Upper lobe of left lung (tissue), 6 donors: ENCODE measurements at regions not wholly inside any gene's neighbourhood (a gene's known extent, or its start where the extent isn't known, plus 50 kb on each side); places are given as distances from the start of the nearest gene placed in this dataset.

Experiments
- ATAC-seq, 2 donors: fragments of 200-7000 bp; cut with Tn5 transposase; one replicate each; pipeline ENCODE4 v1.9.1; 2022; ENCODE audit warnings: mild to moderate bottlenecking in 2 of 2, moderate library complexity in 2 of 2; ENCODE audit not compliant: low FRiP score in 2 of 2
- DNase-seq, 2 donors: peaks; one replicate each; pipeline ENCODE4 v3.0.0-alpha.2; 2019 to 2020
- H3K27ac ChIP-seq, 4 donors: fragments of 200-600 bp; sonication (generic); one replicate each; pipeline ENCODE4 v1.5.1; 2016 to 2019
- H3K27me3 ChIP-seq, 4 donors: fragments of 200-600 bp; sonication (generic); one replicate each; pipeline ENCODE4 v1.5.1; 2017 to 2019
- H3K36me3 ChIP-seq, 4 donors: fragments of 200-600 bp; sonication (generic); one replicate each; pipeline ENCODE4 v1.5.1; 2016 to 2019
- H3K4me1 ChIP-seq, 4 donors: fragments of 200-600 bp; sonication (generic); one replicate each; pipeline ENCODE4 v1.5.1; 2018 to 2019
- H3K4me3 ChIP-seq, 4 donors: fragments of 200-600 bp; sonication (generic); one replicate each; pipeline ENCODE4 v1.5.1; 2017 to 2019; ENCODE audit warnings: mild to moderate bottlenecking in 2 of 4, moderate library complexity in 1 of 4
- H3K9me3 ChIP-seq, 4 donors: fragments of 200-600 bp; sonication (generic); one replicate each; pipeline ENCODE4 v1.5.1; 2018 to 2019
- EP300 ChIP-seq, 4 donors: sonication (generic); formaldehyde crosslinking; IDR thresholded peaks; one replicate each; pipeline ENCODE4 v1.5.1; 2017; ENCODE audit warnings: antibody characterized with exemption in 4 of 4, control low read depth in 2 of 4
- POLR2A ChIP-seq, 4 donors: fragments of 450-650 bp; IDR thresholded peaks; one replicate each; pipeline ENCODE4 v1.5.1; 2016 to 2017; ENCODE audit warnings: antibody characterized with exemption in 4 of 4, mild to moderate bottlenecking in 2 of 4
- POLR2AphosphoS5 ChIP-seq, 2 donors: sonication (generic); formaldehyde crosslinking; IDR thresholded peaks; one replicate each; pipeline ENCODE4 v1.5.1; 2017; ENCODE audit warnings: antibody characterized with exemption in 2 of 2
- WGBS, 2 donors: methylation state at CpG; one replicate each; pipeline ENCODE4 v1.1.5; 2017 to 2018; 5-methylcytosine and 5-hydroxymethylcytosine counted together
- TF ChIP-seq, protein P1 (sequence below), 6 experiments: fragments of 450-650 bp in 4 of 6; fragments of 200-600 bp in 2 of 6; sonication (generic) in 2 of 6; IDR thresholded peaks; one replicate each; pipeline ENCODE4 v1.5.1; 2016 to 2019; ENCODE audit warnings: antibody characterized with exemption in 6 of 6
- donor health status: DM: no; HTN: no; CAD: no; lungs with moderate emphysema.
- donor health status: DM: no; HTN: yes; CAD: no; lungs with severe emphysema.

DNA sequence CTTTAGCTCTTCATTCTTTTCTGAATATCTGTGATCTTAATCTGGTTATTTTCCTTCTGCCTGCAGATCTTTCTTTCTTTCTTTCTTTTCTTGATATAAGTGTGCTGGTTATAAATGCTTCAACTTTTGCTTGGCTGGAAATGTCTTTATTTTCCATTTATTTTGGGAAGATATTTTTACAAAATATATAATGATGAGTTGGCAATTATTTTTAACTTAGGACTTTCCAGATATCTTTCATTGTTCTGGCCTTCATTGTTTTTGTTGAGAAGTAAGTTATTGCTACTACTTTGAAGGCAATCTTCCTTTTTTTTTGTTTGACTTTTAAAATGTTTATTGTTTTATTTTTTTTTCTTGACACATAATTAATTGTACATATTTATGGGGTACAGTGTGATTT, 75.3 kb downstream of the ZNF503 start:
- no peaks in the 10 kb centered on the region for H3K27me3 ChIP-seq
- H3K36me3 ChIP-seq: no peaks in the 10 kb centered on the region
- DNase-seq (no peak), ATAC-seq (no peak)
- no peaks in the 10 kb centered on the region for H3K4me1 ChIP-seq
- no peak overlapping the region for H3K27ac ChIP-seq
- H3K9me3 ChIP-seq: no peaks in the 10 kb centered on the region
- no peak overlapping the region for H3K4me3 ChIP-seq
- TF ChIP-seq EP300 (IDR thresholded peaks at IDR 0.05) (no peak), POLR2A (IDR thresholded peaks at IDR 0.05) (no peak), POLR2AphosphoS5 (IDR thresholded peaks at IDR 0.05) (no peak)
- TF ChIP-seq, protein P1, sequence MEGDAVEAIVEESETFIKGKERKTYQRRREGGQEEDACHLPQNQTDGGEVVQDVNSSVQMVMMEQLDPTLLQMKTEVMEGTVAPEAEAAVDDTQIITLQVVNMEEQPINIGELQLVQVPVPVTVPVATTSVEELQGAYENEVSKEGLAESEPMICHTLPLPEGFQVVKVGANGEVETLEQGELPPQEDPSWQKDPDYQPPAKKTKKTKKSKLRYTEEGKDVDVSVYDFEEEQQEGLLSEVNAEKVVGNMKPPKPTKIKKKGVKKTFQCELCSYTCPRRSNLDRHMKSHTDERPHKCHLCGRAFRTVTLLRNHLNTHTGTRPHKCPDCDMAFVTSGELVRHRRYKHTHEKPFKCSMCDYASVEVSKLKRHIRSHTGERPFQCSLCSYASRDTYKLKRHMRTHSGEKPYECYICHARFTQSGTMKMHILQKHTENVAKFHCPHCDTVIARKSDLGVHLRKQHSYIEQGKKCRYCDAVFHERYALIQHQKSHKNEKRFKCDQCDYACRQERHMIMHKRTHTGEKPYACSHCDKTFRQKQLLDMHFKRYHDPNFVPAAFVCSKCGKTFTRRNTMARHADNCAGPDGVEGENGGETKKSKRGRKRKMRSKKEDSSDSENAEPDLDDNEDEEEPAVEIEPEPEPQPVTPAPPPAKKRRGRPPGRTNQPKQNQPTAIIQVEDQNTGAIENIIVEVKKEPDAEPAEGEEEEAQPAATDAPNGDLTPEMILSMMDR (IDR thresholded peaks at IDR 0.05): no peak

DNA sequence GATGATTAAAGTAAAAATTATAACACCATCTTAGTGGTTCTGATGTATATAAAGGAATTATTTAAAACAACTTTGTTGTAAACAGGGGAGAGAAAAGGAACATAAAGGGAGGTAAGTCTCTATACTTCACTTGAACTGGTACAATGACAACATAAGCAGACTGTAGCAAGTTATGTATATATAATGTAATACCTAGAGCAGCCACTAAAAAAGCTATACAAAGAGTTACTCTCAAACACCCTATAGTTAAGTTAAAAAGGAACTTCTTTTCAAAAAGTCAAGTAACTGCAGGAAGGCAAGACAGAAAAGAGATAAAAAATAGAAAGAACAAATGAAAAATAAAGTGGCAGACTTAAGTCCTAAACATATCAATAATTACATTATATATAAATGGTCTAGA, 82.3 kb downstream of the ZNF503 start:
- H3K9me3 ChIP-seq: peaks cover 8 to 29% (median 11%) of the 10 kb centered on the region in 4 donors
- H3K36me3 ChIP-seq: no peaks in the 10 kb centered on the region
- DNase-seq: no peak
- H3K4me3 ChIP-seq: no peak overlapping the region
- H3K27me3 ChIP-seq: no peaks in the 10 kb centered on the region
- H3K27ac ChIP-seq: no peak overlapping the region
- TF ChIP-seq EP300 (IDR thresholded peaks at IDR 0.05) (no peak), POLR2A (IDR thresholded peaks at IDR 0.05) (no peak), POLR2AphosphoS5 (IDR thresholded peaks at IDR 0.05) (no peak)
- TF ChIP-seq, protein P1 (IDR thresholded peaks at IDR 0.05): no peak
- no peaks in the 10 kb centered on the region for H3K4me1 ChIP-seq
- ATAC-seq: no peak

DNA sequence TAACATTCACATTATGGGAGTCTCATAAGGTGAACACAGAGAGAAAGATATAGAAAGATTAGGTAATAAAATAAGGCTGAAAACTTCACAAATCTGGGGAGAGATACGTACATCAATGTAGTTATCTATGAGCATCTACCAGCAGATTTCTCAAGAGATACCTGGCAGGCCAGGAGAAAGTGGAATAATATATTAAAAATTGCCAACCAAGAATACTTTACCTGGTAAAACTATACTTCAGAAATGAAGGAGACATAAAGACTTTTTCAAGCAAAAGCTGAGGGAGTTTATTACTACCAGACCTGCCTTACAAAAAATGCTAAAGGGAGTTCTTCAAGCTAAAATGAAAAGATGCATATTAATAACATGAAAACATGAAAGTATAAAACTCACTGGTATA, 78.8 kb upstream of the COMTD1 start:
- TF ChIP-seq, protein P1 (IDR thresholded peaks at IDR 0.05): no peak
- TF ChIP-seq POLR2AphosphoS5 (IDR thresholded peaks at IDR 0.05) (no peak), POLR2A (IDR thresholded peaks at IDR 0.05) (no peak), EP300 (IDR thresholded peaks at IDR 0.05) (no peak)
- Histone ChIP-seq H3K27ac (no peak overlapping the region), H3K27me3 (no peaks in the 10 kb centered on the region), H3K4me3 (no peak overlapping the region), H3K4me1 (no peaks in the 10 kb centered on the region), H3K9me3 (peaks cover 9 to 32% (median 13%) of the 10 kb centered on the region in 4 donors), H3K36me3 (no peaks in the 10 kb centered on the region)
- DNase-seq (no peak), ATAC-seq (no peak)
- WGBS, 2 donors: 83 to 94% methylated on average over 1 of the region's 1 CpG

DNA sequence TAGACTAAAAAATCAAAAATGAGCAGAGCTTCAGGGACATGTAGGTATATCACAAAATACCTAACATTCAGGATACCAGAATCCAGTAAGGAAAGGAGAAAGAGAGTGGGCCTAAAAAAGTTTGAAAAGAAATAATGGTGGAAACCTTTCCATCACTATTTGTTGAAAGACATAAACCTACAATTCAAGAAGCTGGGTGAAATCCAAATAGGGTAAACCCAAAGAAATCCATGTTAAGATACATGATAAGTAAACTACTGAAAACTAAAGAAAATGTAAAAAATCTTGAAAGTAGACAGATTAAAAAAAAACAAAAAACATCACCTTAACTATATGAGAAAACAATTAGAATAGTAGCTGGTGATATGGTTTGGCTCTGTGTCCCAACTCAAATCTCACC, 76.7 kb upstream of the COMTD1 start:
- no peaks in the 10 kb centered on the region for H3K36me3 ChIP-seq
- no peak for TF ChIP-seq POLR2AphosphoS5 (IDR thresholded peaks at IDR 0.05)
- no peak for TF ChIP-seq POLR2A (IDR thresholded peaks at IDR 0.05)
- TF ChIP-seq, protein P1 (IDR thresholded peaks at IDR 0.05): no peak
- no peak for TF ChIP-seq EP300 (IDR thresholded peaks at IDR 0.05)
- no peak for ATAC-seq
- no peaks in the 10 kb centered on the region for H3K27me3 ChIP-seq
- no peak overlapping the region for H3K4me3 ChIP-seq
- no peak overlapping the region for H3K27ac ChIP-seq
- H3K9me3 ChIP-seq: peaks cover 5 to 24% (median 11%) of the 10 kb centered on the region in 4 donors
- DNase-seq: no peak
- no peaks in the 10 kb centered on the region for H3K4me1 ChIP-seq

DNA sequence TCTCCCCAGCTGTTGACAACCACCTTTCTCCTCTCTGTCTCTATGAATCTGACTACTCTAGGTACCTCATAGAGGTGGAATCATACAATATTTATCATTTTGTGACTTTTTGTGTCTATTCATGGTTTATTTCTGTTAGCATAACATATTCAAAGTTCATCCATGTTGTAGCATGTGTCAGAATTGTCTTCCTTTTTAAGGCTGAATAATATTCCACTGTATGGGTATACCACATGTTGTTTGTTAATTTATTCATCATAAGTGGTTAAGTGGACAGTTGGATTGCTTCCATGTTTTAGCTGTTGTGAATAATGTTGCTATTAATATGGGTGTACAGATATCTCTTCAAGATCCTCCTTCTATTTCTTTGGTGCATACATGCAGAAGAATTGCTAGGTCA, 69.9 kb upstream of the COMTD1 start:
- ATAC-seq (no peak), DNase-seq (no peak)
- Histone ChIP-seq H3K4me1 (no peaks in the 10 kb centered on the region), H3K27me3 (no peaks in the 10 kb centered on the region), H3K36me3 (no peaks in the 10 kb centered on the region), H3K27ac (no peak overlapping the region), H3K4me3 (no peak overlapping the region), H3K9me3 (no peaks in the 10 kb centered on the region)
- TF ChIP-seq POLR2A (IDR thresholded peaks at IDR 0.05): no peak
- TF ChIP-seq, protein P1 (IDR thresholded peaks at IDR 0.05): no peak
- TF ChIP-seq POLR2AphosphoS5 (IDR thresholded peaks at IDR 0.05): no peak
- TF ChIP-seq EP300 (IDR thresholded peaks at IDR 0.05): no peak
